ENCODE measurements at regions not wholly inside any gene's neighbourhood (a gene's known extent, or its start where the extent isn't known, plus 50 kb on each side); places are given as distances from the start of the nearest gene placed in this dataset.

DNA sequence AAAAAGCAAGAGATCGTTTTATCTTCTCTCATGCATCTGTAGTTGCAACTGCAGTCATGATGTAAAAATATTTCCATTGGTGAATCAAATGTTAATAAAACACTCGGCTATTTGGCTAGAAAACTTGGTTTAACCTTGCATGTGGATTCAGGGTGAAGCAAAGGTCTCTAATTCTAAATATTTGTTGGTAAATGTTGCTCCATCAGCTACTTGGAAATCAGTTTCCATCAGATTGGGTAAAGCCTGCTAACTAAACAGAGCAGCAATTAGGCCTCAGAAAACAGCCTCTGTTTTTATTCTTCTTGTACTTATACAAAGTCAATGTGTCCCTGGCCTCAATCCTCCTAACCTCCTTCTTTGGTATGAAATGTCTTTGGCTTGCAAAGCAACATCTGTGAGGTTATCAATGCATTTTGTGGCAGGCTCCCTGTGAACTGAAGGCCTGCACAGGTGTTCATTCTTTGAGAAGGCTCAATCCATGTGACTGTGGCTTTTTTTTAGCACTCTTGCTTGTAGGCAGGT is 312.3 kb downstream of the WDR72 start:
- Histone ChIP-seq H3K4me3 (ENCODE audit: low read depth in 1 of 2, low read length in 2 of 2) (no peak overlapping the region), H3K4me1 (ENCODE audit: control insufficient read depth in 2 of 2, insufficient read depth in 2 of 2, low read length in 1 of 2) (no peaks in the 10 kb centered on the region), H3K9me3 (ENCODE audit: control insufficient read depth in 2 of 2, insufficient read depth in 1 of 2, low read depth in 1 of 2, low read length in 1 of 2) (no peaks in the 10 kb centered on the region), H3K27me3 (ENCODE audit: control insufficient read depth in 1 of 2, insufficient read depth in 2 of 2, low read length in 2 of 2) (no peaks in the 10 kb centered on the region), H3K36me3 (ENCODE audit: control insufficient read depth in 2 of 2, insufficient read depth in 2 of 2, low read length in 1 of 2) (no peaks in the 10 kb centered on the region), H3K27ac (ENCODE audit: low read depth in 2 of 2, low read length in 1 of 2) (no peak overlapping the region)
- 55 to 63% methylated on average over 2 of the region's 2 CpGs for WGBS, 2 donors

DNA sequence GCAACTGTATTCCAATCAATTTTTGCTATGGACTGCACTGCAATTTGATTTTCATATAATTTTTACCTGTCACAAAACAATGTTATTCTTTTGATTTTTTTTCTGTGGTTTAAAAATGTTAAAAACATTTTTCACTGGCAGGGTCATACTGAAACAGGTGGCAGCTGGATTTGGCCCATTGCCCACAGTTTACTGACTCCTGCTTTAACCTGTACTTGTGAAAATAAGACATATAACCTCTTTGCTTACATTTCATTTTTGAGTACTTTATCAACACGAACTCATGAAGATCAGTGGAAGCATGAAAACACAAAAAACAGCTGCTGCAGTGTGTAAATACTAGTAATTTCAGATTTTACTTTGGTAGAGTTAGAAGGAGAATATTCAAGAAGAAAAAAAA is 313.1 kb downstream of the WDR72 start:
- 0 to 17% methylated on average over 1 of the region's 1 CpG for WGBS, 2 donors
- Histone ChIP-seq H3K36me3 (ENCODE audit: control insufficient read depth in 2 of 2, insufficient read depth in 2 of 2, low read length in 1 of 2) (no peaks in the 10 kb centered on the region), H3K27ac (ENCODE audit: low read depth in 2 of 2, low read length in 1 of 2) (no peak overlapping the region), H3K4me3 (ENCODE audit: low read depth in 1 of 2, low read length in 2 of 2) (no peak overlapping the region), H3K27me3 (ENCODE audit: control insufficient read depth in 1 of 2, insufficient read depth in 2 of 2, low read length in 2 of 2) (no peaks in the 10 kb centered on the region), H3K9me3 (ENCODE audit: control insufficient read depth in 2 of 2, insufficient read depth in 1 of 2, low read depth in 1 of 2, low read length in 1 of 2) (no peaks in the 10 kb centered on the region), H3K4me1 (ENCODE audit: control insufficient read depth in 2 of 2, insufficient read depth in 2 of 2, low read length in 1 of 2) (no peaks in the 10 kb centered on the region)

GRCh38 chr15:53445531-53445930 is 313.9 kb downstream of the WDR72 start:
- Histone ChIP-seq H3K4me3 (ENCODE audit: low read depth in 1 of 2, low read length in 2 of 2) (no peak overlapping the region), H3K36me3 (ENCODE audit: control insufficient read depth in 2 of 2, insufficient read depth in 2 of 2, low read length in 1 of 2) (no peaks in the 10 kb centered on the region), H3K27ac (ENCODE audit: low read depth in 2 of 2, low read length in 1 of 2) (no peak overlapping the region), H3K27me3 (ENCODE audit: control insufficient read depth in 1 of 2, insufficient read depth in 2 of 2, low read length in 2 of 2) (no peaks in the 10 kb centered on the region), H3K4me1 (ENCODE audit: control insufficient read depth in 2 of 2, insufficient read depth in 2 of 2, low read length in 1 of 2) (no peaks in the 10 kb centered on the region), H3K9me3 (ENCODE audit: control insufficient read depth in 2 of 2, insufficient read depth in 1 of 2, low read depth in 1 of 2, low read length in 1 of 2) (no peaks in the 10 kb centered on the region)
- 88 to 91% methylated on average over 7 of the region's 7 CpGs for WGBS, 2 donors

- no peaks in the 10 kb centered on the region for H3K9me3 ChIP-seq (ENCODE audit: control insufficient read depth in 2 of 2, insufficient read depth in 1 of 2, low read depth in 1 of 2, low read length in 1 of 2)
- 42 to 57% methylated on average over 5 of the region's 5 CpGs for WGBS, 2 donors
Measured at GRCh38 chr15:53437985-53438841, 321.2 kb downstream of the WDR72 start.

GRCh38 chr15:53437366-53437765 is 322.1 kb downstream of the WDR72 start:
- 51 to 71% methylated on average over 2 of the region's 2 CpGs for WGBS, 2 donors
- Histone ChIP-seq H3K36me3 (ENCODE audit: control insufficient read depth in 2 of 2, insufficient read depth in 2 of 2, low read length in 1 of 2) (no peaks in the 10 kb centered on the region), H3K4me1 (ENCODE audit: control insufficient read depth in 2 of 2, insufficient read depth in 2 of 2, low read length in 1 of 2) (no peaks in the 10 kb centered on the region), H3K4me3 (ENCODE audit: low read depth in 1 of 2, low read length in 2 of 2) (no peak overlapping the region), H3K27ac (ENCODE audit: low read depth in 2 of 2, low read length in 1 of 2) (no peak overlapping the region), H3K9me3 (ENCODE audit: control insufficient read depth in 2 of 2, insufficient read depth in 1 of 2, low read depth in 1 of 2, low read length in 1 of 2) (no peaks in the 10 kb centered on the region), H3K27me3 (ENCODE audit: control insufficient read depth in 1 of 2, insufficient read depth in 2 of 2, low read length in 2 of 2) (no peaks in the 10 kb centered on the region)

More at GRCh38 chr15:53437985-53438841, 321.2 kb downstream of the WDR72 start:
- no peaks in the 10 kb centered on the region for H3K4me1 ChIP-seq (ENCODE audit: control insufficient read depth in 2 of 2, insufficient read depth in 2 of 2, low read length in 1 of 2)
- no peaks in the 10 kb centered on the region for H3K27me3 ChIP-seq (ENCODE audit: control insufficient read depth in 1 of 2, insufficient read depth in 2 of 2, low read length in 2 of 2)
- no peak overlapping the region for H3K27ac ChIP-seq (ENCODE audit: low read depth in 2 of 2, low read length in 1 of 2)
- no peak overlapping the region for H3K4me3 ChIP-seq (ENCODE audit: low read depth in 1 of 2, low read length in 2 of 2)
- no peaks in the 10 kb centered on the region for H3K36me3 ChIP-seq (ENCODE audit: control insufficient read depth in 2 of 2, insufficient read depth in 2 of 2, low read length in 1 of 2)

- H3K4me1 ChIP-seq (ENCODE audit: control insufficient read depth in 2 of 2, insufficient read depth in 2 of 2, low read length in 1 of 2), result no peaks in the 10 kb centered on the region
- H3K27me3 ChIP-seq (ENCODE audit: control insufficient read depth in 1 of 2, insufficient read depth in 2 of 2, low read length in 2 of 2), result no peaks in the 10 kb centered on the region
- H3K27ac ChIP-seq (ENCODE audit: low read depth in 2 of 2, low read length in 1 of 2), result no peak overlapping the region
- WGBS, 2 donors, result 19 to 39% methylated on average over 4 of the region's 4 CpGs
- no peaks in the 10 kb centered on the region for H3K9me3 ChIP-seq (ENCODE audit: control insufficient read depth in 2 of 2, insufficient read depth in 1 of 2, low read depth in 1 of 2, low read length in 1 of 2)
- no peak overlapping the region for H3K4me3 ChIP-seq (ENCODE audit: low read depth in 1 of 2, low read length in 2 of 2)
- H3K36me3 ChIP-seq (ENCODE audit: control insufficient read depth in 2 of 2, insufficient read depth in 2 of 2, low read length in 1 of 2), result no peaks in the 10 kb centered on the region
Measured at GRCh38 chr15:53434174-53434678, 325.2 kb downstream of the WDR72 start.

DNA sequence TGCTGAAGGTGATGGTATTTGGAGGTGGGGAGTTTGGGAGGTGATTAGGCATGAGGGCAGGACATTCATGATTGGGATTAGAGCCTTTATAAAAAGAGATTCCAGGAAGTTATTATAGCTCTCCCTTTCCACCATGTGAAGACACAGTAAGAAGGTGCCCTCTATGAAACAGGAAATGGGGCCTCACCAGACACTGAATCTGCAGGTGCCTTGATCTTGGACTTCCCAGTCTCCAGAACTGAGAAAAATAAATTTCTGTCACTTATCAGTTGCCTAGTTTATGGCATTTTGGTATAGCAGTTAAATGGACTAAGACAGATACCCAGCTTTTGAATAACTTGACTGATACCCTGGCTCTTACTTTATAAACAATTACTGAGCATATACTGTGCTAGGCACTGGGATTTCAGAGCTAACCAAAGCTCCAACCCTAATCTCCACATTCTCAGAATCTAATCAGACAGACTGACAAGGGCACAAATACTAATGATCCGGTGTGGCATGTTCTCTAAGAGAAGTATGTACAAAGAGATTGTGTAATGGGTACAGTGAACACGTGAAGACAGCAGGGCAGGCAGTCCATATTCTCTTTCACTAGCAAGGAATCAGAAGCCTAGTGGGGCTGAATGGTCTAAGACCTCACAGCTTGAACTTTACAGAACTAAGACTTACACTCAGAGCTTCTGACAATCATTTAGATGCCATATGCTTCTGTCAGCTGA is 343.1 kb downstream of the WDR72 start:
- Histone ChIP-seq H3K4me3 (ENCODE audit: low read depth in 1 of 2, low read length in 2 of 2) (no peak overlapping the region), H3K36me3 (ENCODE audit: control insufficient read depth in 2 of 2, insufficient read depth in 2 of 2, low read length in 1 of 2) (no peaks in the 10 kb centered on the region), H3K4me1 (ENCODE audit: control insufficient read depth in 2 of 2, insufficient read depth in 2 of 2, low read length in 1 of 2) (no peaks in the 10 kb centered on the region), H3K27me3 (ENCODE audit: control insufficient read depth in 1 of 2, insufficient read depth in 2 of 2, low read length in 2 of 2) (no peaks in the 10 kb centered on the region), H3K27ac (ENCODE audit: low read depth in 2 of 2, low read length in 1 of 2) (no peak overlapping the region), H3K9me3 (ENCODE audit: control insufficient read depth in 2 of 2, insufficient read depth in 1 of 2, low read depth in 1 of 2, low read length in 1 of 2) (no peaks in the 10 kb centered on the region)
- WGBS, 2 donors, result 65 to 67% methylated on average over 2 of the region's 2 CpGs

DNA sequence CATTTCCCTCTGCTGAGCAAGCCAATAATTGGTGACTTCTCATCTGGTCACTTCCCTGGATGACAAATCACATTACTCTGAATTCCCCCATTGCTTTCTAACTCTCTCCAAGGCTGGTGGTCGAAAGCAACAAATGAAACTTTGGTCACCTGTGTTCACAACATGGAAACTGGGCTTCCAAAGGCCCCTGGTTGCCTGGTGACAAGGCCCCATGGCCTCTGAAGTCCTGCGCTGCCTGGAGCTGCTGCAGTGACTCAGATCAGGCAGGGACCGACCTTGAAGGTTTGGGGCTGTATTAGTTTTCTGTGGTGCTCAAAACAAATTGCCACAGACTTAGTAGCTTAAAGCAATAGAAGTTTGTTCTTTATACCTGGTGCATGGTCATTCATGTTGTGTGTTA is 345.3 kb downstream of the WDR72 start:
- Histone ChIP-seq H3K4me3 (ENCODE audit: low read depth in 1 of 2, low read length in 2 of 2) (no peak overlapping the region), H3K36me3 (ENCODE audit: control insufficient read depth in 2 of 2, insufficient read depth in 2 of 2, low read length in 1 of 2) (no peaks in the 10 kb centered on the region), H3K4me1 (ENCODE audit: control insufficient read depth in 2 of 2, insufficient read depth in 2 of 2, low read length in 1 of 2) (no peaks in the 10 kb centered on the region), H3K27me3 (ENCODE audit: control insufficient read depth in 1 of 2, insufficient read depth in 2 of 2, low read length in 2 of 2) (no peaks in the 10 kb centered on the region), H3K27ac (ENCODE audit: low read depth in 2 of 2, low read length in 1 of 2) (no peak overlapping the region), H3K9me3 (ENCODE audit: control insufficient read depth in 2 of 2, insufficient read depth in 1 of 2, low read depth in 1 of 2, low read length in 1 of 2) (peaks cover 0 to 1% of the 10 kb centered on the region in 2 donors)
- WGBS, 2 donors, result 72 to 81% methylated on average over 3 of the region's 3 CpGs

GRCh38 chr15:53412542-53412941 is 346.9 kb downstream of the WDR72 start:
- Histone ChIP-seq H3K36me3 (ENCODE audit: control insufficient read depth in 2 of 2, insufficient read depth in 2 of 2, low read length in 1 of 2) (no peaks in the 10 kb centered on the region), H3K4me1 (ENCODE audit: control insufficient read depth in 2 of 2, insufficient read depth in 2 of 2, low read length in 1 of 2) (peaks cover 0 to 3% of the 10 kb centered on the region in 2 donors), H3K27ac (ENCODE audit: low read depth in 2 of 2, low read length in 1 of 2) (no peak overlapping the region), H3K4me3 (ENCODE audit: low read depth in 1 of 2, low read length in 2 of 2) (no peak overlapping the region), H3K9me3 (ENCODE audit: control insufficient read depth in 2 of 2, insufficient read depth in 1 of 2, low read depth in 1 of 2, low read length in 1 of 2) (peaks cover 0 to 1% of the 10 kb centered on the region in 2 donors), H3K27me3 (ENCODE audit: control insufficient read depth in 1 of 2, insufficient read depth in 2 of 2, low read length in 2 of 2) (no peaks in the 10 kb centered on the region)
- 85 to 92% methylated on average over 3 of the region's 3 CpGs for WGBS, 2 donors

Data from esophagus (tissue), 2 donors.